ENCODE measurements at regions not wholly inside any gene's neighbourhood (a gene's known extent, or its start where the extent isn't known, plus 50 kb on each side); places are given as distances from the start of the nearest gene placed in this dataset.
"Not testable (repeated sequence)": the region's sequence is repeated elsewhere in the genome, so short reads cannot be mapped to it uniquely, and the experiment has no call there.

- TF ChIP-seq REST (IDR thresholded peaks at IDR 0.05; ENCODE audit: unreplicated experiment), result peak; percentile 37
- not testable (repeated sequence) for H3K27me3 Mint-ChIP-seq (ENCODE audit: insufficient read depth, low read depth, poor library complexity); H3K4me2 ChIP-seq
Observed at GRCh38 chr9:42848156-42848555, 664.7 kb downstream of the SPATA31A6 start.

GRCh38 chr9:42850896-42851693, 667.6 kb downstream of the SPATA31A6 start:
- not testable (repeated sequence) for H3K27ac Mint-ChIP-seq; H4K20me1 ChIP-seq (replicated peaks; ENCODE audit: insufficient read depth); H3K27ac ChIP-seq (ENCODE audit: low read depth); H3K4me1 ChIP-seq (ENCODE audit: insufficient read depth); H3K9me2 ChIP-seq (ENCODE audit: insufficient read depth); H3K4me1 Mint-ChIP-seq; H3K36me3 ChIP-seq (ENCODE audit: insufficient read depth); H2AFZ ChIP-seq; H3K36me3 Mint-ChIP-seq (ENCODE audit: low read depth); H3K27me3 Mint-ChIP-seq (ENCODE audit: insufficient read depth, low read depth, poor library complexity); H3K79me2 ChIP-seq (replicated peaks; ENCODE audit: insufficient read depth); H3F3A ChIP-seq (replicated peaks; ENCODE audit: low read depth); ATAC-seq
- DNase-seq (ENCODE audit: low spot score), result peak; percentile 0
- Histone ChIP-seq H3K4me2 (peak overlapping the region; percentile 66), H3K4me3 (peak overlapping the region; percentile 46; the same call in 1 of the 2 replicates), H3K27me3 (ENCODE audit: insufficient read depth) (peaks cover 45% of the 10 kb centered on the region)
- peak overlapping the region; percentile 43; the same call in 2 of the 3 replicates for H3K4me3 Mint-ChIP-seq
- H3K9me3 Mint-ChIP-seq, result peaks cover 13% of the 10 kb centered on the region; the same call in 2 of the 3 replicates

More at GRCh38 chr9:42848156-42848555, 664.7 kb downstream of the SPATA31A6 start:
- H3K4me1 ChIP-seq (ENCODE audit: insufficient read depth); H3K4me3 ChIP-seq; H3K27ac ChIP-seq (ENCODE audit: low read depth); H3F3A ChIP-seq (replicated peaks; ENCODE audit: low read depth); H3K9me2 ChIP-seq (ENCODE audit: insufficient read depth); H3K36me3 ChIP-seq (ENCODE audit: insufficient read depth); H3K4me3 Mint-ChIP-seq; H2AFZ ChIP-seq; H4K20me1 ChIP-seq (replicated peaks; ENCODE audit: insufficient read depth); ATAC-seq; H3K36me3 Mint-ChIP-seq (ENCODE audit: low read depth); DNase-seq (ENCODE audit: low spot score); H3K27ac Mint-ChIP-seq; H3K4me1 Mint-ChIP-seq; H3K79me2 ChIP-seq (replicated peaks; ENCODE audit: insufficient read depth): not testable (repeated sequence)
- H3K27me3 ChIP-seq (ENCODE audit: insufficient read depth), result peaks cover 35% of the 10 kb centered on the region
- peaks cover 21% of the 10 kb centered on the region; the same call in 2 of the 3 replicates for H3K9me3 Mint-ChIP-seq

DNA sequence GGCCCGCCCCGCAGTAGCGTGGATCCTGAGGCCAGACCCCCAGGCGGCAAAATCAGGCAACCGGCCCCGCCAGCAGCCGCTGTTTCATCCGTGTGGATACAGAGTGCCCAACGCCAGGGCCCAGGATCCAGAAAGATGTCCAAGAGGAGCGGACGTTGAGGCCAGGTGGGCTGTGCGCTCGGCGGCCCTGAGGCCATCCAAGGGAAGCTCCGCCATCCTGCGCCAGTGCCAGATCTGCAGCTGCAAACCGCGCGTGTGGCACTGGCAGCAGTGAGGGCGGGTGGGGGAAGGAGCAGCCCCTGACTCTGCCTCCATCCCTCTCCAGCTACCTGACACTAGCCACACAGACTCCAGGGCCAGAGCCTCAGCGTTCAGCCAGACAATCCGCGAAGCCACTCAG, 668.2 kb downstream of the SPATA31A6 start:
- H3K9me3 Mint-ChIP-seq; H3K36me3 Mint-ChIP-seq (ENCODE audit: low read depth); H3K4me1 ChIP-seq (ENCODE audit: insufficient read depth); H2AFZ ChIP-seq; H3K27me3 Mint-ChIP-seq (ENCODE audit: insufficient read depth, low read depth, poor library complexity); H3F3A ChIP-seq (replicated peaks; ENCODE audit: low read depth); H3K36me3 ChIP-seq (ENCODE audit: insufficient read depth); H3K4me1 Mint-ChIP-seq; H3K79me2 ChIP-seq (replicated peaks; ENCODE audit: insufficient read depth); H3K27ac ChIP-seq (ENCODE audit: low read depth); H3K27ac Mint-ChIP-seq; ATAC-seq; H3K9me2 ChIP-seq (ENCODE audit: insufficient read depth); H4K20me1 ChIP-seq (replicated peaks; ENCODE audit: insufficient read depth): not testable (repeated sequence)
- Histone ChIP-seq H3K27me3 (ENCODE audit: insufficient read depth) (peaks cover 48% of the 10 kb centered on the region), H3K4me2 (peak overlapping the region; percentile 66), H3K4me3 (peak overlapping the region; percentile 46; the same call in 1 of the 2 replicates)
- DNase-seq (ENCODE audit: low spot score), result peak; percentile 2
- peak overlapping the region; percentile 43; the same call in 2 of the 3 replicates for H3K4me3 Mint-ChIP-seq
